ENCODE measurements at regions not wholly inside any gene's neighbourhood (a gene's known extent, or its start where the extent isn't known, plus 50 kb on each side); places are given as distances from the start of the nearest gene placed in this dataset.
"Not testable (repeated sequence)": the region's sequence is repeated elsewhere in the genome, so short reads cannot be mapped to it uniquely, and the experiment has no call there.

GRCh38 chr3:165513715-165514701, 317.8 kb upstream of the SLITRK3 start:
- Mint-ChIP-seq H3K4me3 (no peak overlapping the region), H3K27ac (no peak overlapping the region), H3K4me1 (no peaks in the 10 kb centered on the region), H3K27me3 (no peaks in the 10 kb centered on the region), H3K9me3 (no peaks in the 10 kb centered on the region), H3K36me3 (no peaks in the 10 kb centered on the region)

- Mint-ChIP-seq H3K9me3 (peaks cover 1% of the 10 kb centered on the region), H3K27me3 (no peaks in the 10 kb centered on the region), H3K4me1 (no peaks in the 10 kb centered on the region), H3K4me3 (no peak overlapping the region), H3K36me3 (no peaks in the 10 kb centered on the region), H3K27ac (no peak overlapping the region)
Measured at GRCh38 chr3:165507576-165507975, 311.4 kb upstream of the SLITRK3 start.

- H3K4me3 Mint-ChIP-seq, result no peak overlapping the region
- no peaks in the 10 kb centered on the region for H3K27me3 Mint-ChIP-seq
Measured at GRCh38 chr3:165507060-165507459, 310.9 kb upstream of the SLITRK3 start.

GRCh38 chr3:165505657-165506056, 309.5 kb upstream of the SLITRK3 start:
- H3K4me1 Mint-ChIP-seq, result no peaks in the 10 kb centered on the region
- H3K27me3 Mint-ChIP-seq, result no peaks in the 10 kb centered on the region
- no peak overlapping the region for H3K27ac Mint-ChIP-seq
- no peak overlapping the region for H3K4me3 Mint-ChIP-seq
- H3K9me3 Mint-ChIP-seq, result peaks cover 3% of the 10 kb centered on the region
- H3K36me3 Mint-ChIP-seq, result no peaks in the 10 kb centered on the region

More at GRCh38 chr3:165507060-165507459, 310.9 kb upstream of the SLITRK3 start:
- H3K4me1 Mint-ChIP-seq, result no peaks in the 10 kb centered on the region
- no peak overlapping the region for H3K27ac Mint-ChIP-seq
- peaks cover 3% of the 10 kb centered on the region for H3K9me3 Mint-ChIP-seq
- no peaks in the 10 kb centered on the region for H3K36me3 Mint-ChIP-seq

GRCh38 chr3:165504554-165504953, 308.4 kb upstream of the SLITRK3 start:
- H3K4me1 Mint-ChIP-seq, result no peaks in the 10 kb centered on the region
- no peak overlapping the region for H3K4me3 Mint-ChIP-seq
- no peaks in the 10 kb centered on the region for H3K36me3 Mint-ChIP-seq
- H3K27ac Mint-ChIP-seq, result no peak overlapping the region
- H3K27me3 Mint-ChIP-seq, result no peaks in the 10 kb centered on the region
- H3K9me3 Mint-ChIP-seq, result peaks cover 3% of the 10 kb centered on the region

GRCh38 chr3:165503825-165504224, 307.6 kb upstream of the SLITRK3 start:
- Mint-ChIP-seq H3K27me3 (no peaks in the 10 kb centered on the region), H3K27ac (no peak overlapping the region), H3K36me3 (no peaks in the 10 kb centered on the region), H3K4me1 (no peaks in the 10 kb centered on the region), H3K4me3 (no peak overlapping the region), H3K9me3 (peaks cover 4% of the 10 kb centered on the region)

- H3K27ac Mint-ChIP-seq, result no peak overlapping the region
- no peaks in the 10 kb centered on the region for H3K27me3 Mint-ChIP-seq
- no peaks in the 10 kb centered on the region for H3K36me3 Mint-ChIP-seq
- H3K4me3 Mint-ChIP-seq, result no peak overlapping the region
- H3K4me1 Mint-ChIP-seq, result no peaks in the 10 kb centered on the region
- peaks cover 9% of the 10 kb centered on the region for H3K9me3 Mint-ChIP-seq
Measured at GRCh38 chr3:165503346-165503745, 307.2 kb upstream of the SLITRK3 start.

- Mint-ChIP-seq H3K9me3 (peaks cover 10% of the 10 kb centered on the region), H3K4me3 (no peak overlapping the region), H3K36me3 (no peaks in the 10 kb centered on the region), H3K4me1 (no peaks in the 10 kb centered on the region), H3K27ac (no peak overlapping the region), H3K27me3 (no peaks in the 10 kb centered on the region)
Measured at GRCh38 chr3:165502707-165503106, 306.5 kb upstream of the SLITRK3 start.

- H3K27ac Mint-ChIP-seq, H3K36me3 Mint-ChIP-seq, H3K4me1 Mint-ChIP-seq, H3K4me3 Mint-ChIP-seq, H3K9me3 Mint-ChIP-seq, H3K27me3 Mint-ChIP-seq: not testable (repeated sequence)
Measured at GRCh38 chr3:165498742-165499141, 302.6 kb upstream of the SLITRK3 start.

GRCh38 chr3:165491487-165491886, 295.3 kb upstream of the SLITRK3 start:
- Mint-ChIP-seq H3K4me3 (no peak overlapping the region), H3K36me3 (no peaks in the 10 kb centered on the region), H3K27ac (no peak overlapping the region), H3K4me1 (no peaks in the 10 kb centered on the region), H3K27me3 (no peaks in the 10 kb centered on the region), H3K9me3 (no peaks in the 10 kb centered on the region)

- Mint-ChIP-seq H3K4me1 (no peaks in the 10 kb centered on the region), H3K9me3 (no peaks in the 10 kb centered on the region), H3K27ac (no peak overlapping the region), H3K4me3 (no peak overlapping the region), H3K36me3 (no peaks in the 10 kb centered on the region), H3K27me3 (no peaks in the 10 kb centered on the region)
Measured at GRCh38 chr3:165476399-165477060, 280.3 kb upstream of the SLITRK3 start.

- no peaks in the 10 kb centered on the region for H3K36me3 Mint-ChIP-seq
- no peak overlapping the region for H3K27ac Mint-ChIP-seq
- H3K4me3 Mint-ChIP-seq, result no peak overlapping the region
- no peaks in the 10 kb centered on the region for H3K4me1 Mint-ChIP-seq
- no peaks in the 10 kb centered on the region for H3K27me3 Mint-ChIP-seq
- H3K9me3 Mint-ChIP-seq, result peaks cover 17% of the 10 kb centered on the region
Measured at GRCh38 chr3:165466856-165467255, 270.7 kb upstream of the SLITRK3 start.

- no peak overlapping the region for H3K27ac Mint-ChIP-seq
- no peak overlapping the region for H3K4me3 Mint-ChIP-seq
- no peaks in the 10 kb centered on the region for H3K27me3 Mint-ChIP-seq
- H3K4me1 Mint-ChIP-seq, result no peaks in the 10 kb centered on the region
- peaks cover 10% of the 10 kb centered on the region for H3K9me3 Mint-ChIP-seq
- H3K36me3 Mint-ChIP-seq, result no peaks in the 10 kb centered on the region
Measured at GRCh38 chr3:165464736-165465135, 268.6 kb upstream of the SLITRK3 start.

- Mint-ChIP-seq H3K27me3 (no peaks in the 10 kb centered on the region), H3K4me1 (no peaks in the 10 kb centered on the region), H3K4me3 (no peak overlapping the region)
Measured at GRCh38 chr3:165463531-165463930, 267.3 kb upstream of the SLITRK3 start.

GRCh38 chr3:165462636-165463334, 266.6 kb upstream of the SLITRK3 start:
- H3K36me3 Mint-ChIP-seq, result no peaks in the 10 kb centered on the region
- no peaks in the 10 kb centered on the region for H3K4me1 Mint-ChIP-seq
- no peaks in the 10 kb centered on the region for H3K27me3 Mint-ChIP-seq
- H3K4me3 Mint-ChIP-seq, result no peak overlapping the region
- no peak overlapping the region for H3K27ac Mint-ChIP-seq
- H3K9me3 Mint-ChIP-seq, result peaks cover 6% of the 10 kb centered on the region

More at GRCh38 chr3:165463531-165463930, 267.3 kb upstream of the SLITRK3 start:
- Mint-ChIP-seq H3K9me3 (peaks cover 10% of the 10 kb centered on the region), H3K27ac (no peak overlapping the region), H3K36me3 (no peaks in the 10 kb centered on the region)
